ENCODE measurements at regions not wholly inside any gene's neighbourhood (a gene's known extent, or its start where the extent isn't known, plus 50 kb on each side); places are given as distances from the start of the nearest gene placed in this dataset.

- Mint-ChIP-seq H3K36me3 (ENCODE audit: insufficient read depth in 1 of 3, low read depth in 3 of 3) (no peaks in the 10 kb centered on the region; a peak in 1 of 7 replicates), H3K27ac (peak overlapping the region in 1 of 3 experiments; percentile 39; a peak in 1 of 7 replicates), H3K27me3 (ENCODE audit: low read depth) (no peaks in the 10 kb centered on the region; the same call in 1 of the 2 replicates), H3K4me3 (no peak overlapping the region), H3K9me3 (peaks cover 6 to 7% of the 10 kb centered on the region in 2 experiments; a peak in 2 of 5 replicates), H3K4me1 (no peaks in the 10 kb centered on the region)
- H3K56ac ChIP-seq (ENCODE audit: insufficient read length, low read depth, low read length), result no peak overlapping the region
- H4K91ac ChIP-seq (ENCODE audit: insufficient read length, low read depth, low read length), result no peak overlapping the region
- no peak overlapping the region for H2BK5ac ChIP-seq (ENCODE audit: insufficient read length, low read length)
- H2BK15ac ChIP-seq (ENCODE audit: low read depth, low read length), result no peak overlapping the region
- no peak overlapping the region for H2BK20ac ChIP-seq (ENCODE audit: low read depth, low read length, poor library complexity, severe bottlenecking)
- no peak overlapping the region for H3K14ac ChIP-seq (ENCODE audit: insufficient read depth, low read length)
- no peak overlapping the region for H3K4ac ChIP-seq (ENCODE audit: low read depth, low read length)
- no peak overlapping the region for H3K9ac ChIP-seq (ENCODE audit: extremely low read depth, insufficient read length, low read length)
- no peak for TF ChIP-seq CTCF (conservative IDR thresholded peaks at IDR 0.05)
- WGBS (ENCODE audit: extremely low coverage, insufficient read length, low lambda C conversion rate), result no CpG with 5 or more reads among the region's 5 CpGs
- H2BK12ac ChIP-seq (ENCODE audit: insufficient read length, low read depth, low read length), result no peak overlapping the region
- no peak overlapping the region for H3K27ac ChIP-seq (ENCODE audit: insufficient read length, low read depth, low read length)
- no peaks in the 10 kb centered on the region for H3K79me1 ChIP-seq (ENCODE audit: insufficient read depth, low read depth, low read length, poor library complexity, severe bottlenecking)
- H4K20me1 ChIP-seq (ENCODE audit: control insufficient read depth, insufficient read depth, insufficient read length), result no peaks in the 10 kb centered on the region
- H3T11ph ChIP-seq (ENCODE audit: low read length), result no peak overlapping the region
- H3K4me2 ChIP-seq (ENCODE audit: insufficient read depth, insufficient read length, low read length), result no peak overlapping the region
- H3K4me1 ChIP-seq (ENCODE audit: insufficient read depth, low read length), result no peaks in the 10 kb centered on the region
- no peak overlapping the region for H4K5ac ChIP-seq (ENCODE audit: insufficient read length, low read depth, low read length)
- H3K79me2 ChIP-seq (ENCODE audit: insufficient read depth, low read length), result no peaks in the 10 kb centered on the region
- no peaks in the 10 kb centered on the region for H3K27me3 ChIP-seq (ENCODE audit: insufficient read depth, low read length)
- DNase-seq, result no peak
- H2AK5ac ChIP-seq (ENCODE audit: insufficient read length, low read length), result no peak overlapping the region
- H2BK120ac ChIP-seq (ENCODE audit: low read depth, low read length, poor library complexity, severe bottlenecking), result no peak overlapping the region
- H2AFZ ChIP-seq (ENCODE audit: low read length), result no peak overlapping the region
- no peaks in the 10 kb centered on the region for H3K9me3 ChIP-seq (ENCODE audit: control insufficient read depth, low read depth, low read length)
- no peak overlapping the region for H4K8ac ChIP-seq (replicated peaks; ENCODE audit: insufficient read length, low read depth, low read length)
- no peaks in the 10 kb centered on the region for H3K23me2 ChIP-seq (ENCODE audit: insufficient read length, low read depth, low read length, poor library complexity, severe bottlenecking)
- no peak overlapping the region for H3K18ac ChIP-seq (ENCODE audit: insufficient read length, low read depth, low read length)
- H3K23ac ChIP-seq (ENCODE audit: insufficient read length, low read depth, low read length), result no peak overlapping the region
These were observed 79.9 kb upstream of the ATP1A1 start for GRCh38 chr1:116292929-116293725.
